ENCODE measurements at regions not wholly inside any gene's neighbourhood (a gene's known extent, or its start where the extent isn't known, plus 50 kb on each side); places are given as distances from the start of the nearest gene placed in this dataset.

DNA sequence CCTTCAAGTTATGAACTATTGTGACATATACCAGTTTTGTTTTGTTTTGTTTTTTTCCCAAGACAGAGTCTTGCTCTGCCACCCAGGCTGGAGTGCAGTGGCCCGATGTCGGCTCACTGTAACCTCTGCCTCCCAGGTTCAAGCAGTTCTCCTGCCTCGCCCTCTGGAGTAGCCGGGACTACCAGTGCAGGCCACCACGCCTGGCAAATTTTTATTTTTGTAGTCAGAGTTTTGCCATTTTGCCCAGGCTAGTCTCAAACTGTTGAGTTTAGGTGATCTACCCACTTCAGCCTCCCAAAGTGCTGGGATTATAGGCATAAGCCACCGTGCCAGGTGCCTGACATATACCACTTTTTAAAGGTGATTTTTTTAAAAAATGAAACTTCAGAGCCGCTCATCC is 74.6 kb downstream of the ARRDC4 start:
- no peak for TF ChIP-seq GATA2 (IDR thresholded peaks at IDR 0.05; ENCODE audit: low read depth, low read length)
- TF ChIP-seq GATA3 (IDR thresholded peaks at IDR 0.05; ENCODE audit: low read depth, low read length): no peak
